DMS114 treated with DMSO at 0.1 percent for 48 hours (cell line): ENCODE measurements at regions not wholly inside any gene's neighbourhood (a gene's known extent, or its start where the extent isn't known, plus 50 kb on each side); places are given as distances from the start of the nearest gene placed in this dataset.
"Not testable (repeated sequence)": the region's sequence is repeated elsewhere in the genome, so short reads cannot be mapped to it uniquely, and the experiment has no call there.

ENCODE experiments used
- DNase-seq: peaks from one replicate; lab custom pipeline; 2025; ENCODE audit not compliant: unreplicated experiment; lab: John Stamatoyannopoulos, UW

DNA sequence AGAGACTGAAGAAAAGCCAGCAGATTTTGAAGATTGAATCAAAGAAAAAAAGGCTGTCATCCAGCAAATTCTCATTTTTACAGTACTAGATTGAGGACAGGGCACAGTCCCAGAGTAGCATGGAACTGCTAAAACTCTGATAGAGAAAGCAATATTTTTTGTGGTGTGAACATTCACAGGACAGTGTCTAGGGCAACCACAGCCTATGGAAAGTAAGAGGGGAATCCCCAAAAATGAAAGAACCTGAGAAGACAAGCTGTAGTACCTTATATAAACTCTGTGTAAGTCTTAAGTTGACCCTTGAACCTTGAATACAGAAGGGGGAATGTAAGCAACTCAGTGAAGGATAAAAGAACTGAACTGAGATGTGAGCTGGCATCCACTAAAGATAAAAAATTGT, 540.3 kb downstream of the HINT1 start:
- no peak for DNase-seq

DNA sequence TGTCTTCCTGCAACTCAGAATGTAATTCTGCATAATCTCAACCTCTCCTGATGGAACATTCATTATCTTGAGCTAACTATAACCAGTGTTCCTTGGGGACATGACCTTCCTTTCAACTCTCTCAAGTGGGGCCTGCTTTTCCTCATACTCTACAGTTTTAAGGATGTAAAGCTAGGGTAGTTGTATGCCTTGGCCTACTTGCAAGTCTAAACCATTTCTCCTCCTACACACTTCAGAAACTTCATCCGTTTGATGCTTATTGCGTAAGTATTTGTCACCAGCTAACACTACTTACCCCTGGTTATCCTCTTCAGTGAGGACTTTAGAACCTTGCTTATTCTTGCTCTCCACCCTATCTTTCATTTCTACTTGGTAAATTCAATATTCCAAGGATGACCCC, 548.9 kb downstream of the HINT1 start:
- DNase-seq: no peak

DNA sequence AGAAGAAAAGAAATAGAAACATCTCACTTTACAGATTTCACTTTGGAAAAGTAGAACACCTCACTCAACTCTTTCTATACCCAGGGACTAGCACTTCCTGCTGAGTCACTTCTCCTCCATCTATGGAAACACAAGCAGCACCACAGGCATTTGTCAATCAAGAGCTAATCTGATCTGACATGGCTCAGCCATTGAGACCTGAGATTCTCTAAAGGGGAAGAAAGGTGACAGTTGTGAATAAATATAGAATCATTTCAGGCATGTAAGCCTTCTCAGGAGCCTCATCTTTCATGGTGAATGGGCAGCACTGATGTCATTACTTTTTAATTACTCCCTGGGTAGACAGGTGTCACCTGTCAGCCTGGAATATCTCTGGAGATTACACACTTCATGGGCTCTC, 559.8 kb downstream of the HINT1 start:
- DNase-seq: no peak

DNA sequence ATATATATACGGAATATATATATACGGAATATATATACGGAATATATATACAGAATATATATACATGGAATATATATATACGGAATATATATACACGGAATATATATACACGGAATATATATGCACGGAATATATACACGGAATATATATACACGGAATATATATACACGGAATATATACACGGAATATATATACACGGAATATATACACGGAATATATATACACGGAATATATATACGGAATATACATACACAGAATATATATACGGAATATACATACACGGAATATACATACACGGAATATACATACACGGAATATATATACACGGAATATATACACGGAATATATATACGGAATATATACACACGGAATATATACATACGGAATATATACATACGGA, 568.4 kb downstream of the HINT1 start:
- DNase-seq: not testable (repeated sequence)

DNA sequence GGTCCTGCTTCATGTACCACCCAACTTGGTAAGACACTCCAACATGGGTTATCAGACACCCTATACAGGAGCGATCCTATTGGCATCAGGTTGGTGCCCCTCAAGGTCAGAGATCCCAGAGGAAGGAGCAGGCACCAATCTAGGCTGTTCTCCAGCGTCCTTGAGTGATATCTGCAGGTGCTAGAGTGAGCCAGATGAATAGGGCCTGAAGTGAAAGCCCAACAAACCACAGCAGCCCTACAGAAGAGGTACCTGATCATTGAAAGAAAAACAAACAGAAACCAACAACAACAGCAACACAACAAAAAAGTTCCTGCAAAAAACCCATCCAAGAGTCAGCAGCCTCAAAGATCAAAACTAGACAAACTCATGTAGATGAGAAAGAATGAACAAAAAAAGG, 584.8 kb downstream of the HINT1 start:
- DNase-seq: no peak

DNA sequence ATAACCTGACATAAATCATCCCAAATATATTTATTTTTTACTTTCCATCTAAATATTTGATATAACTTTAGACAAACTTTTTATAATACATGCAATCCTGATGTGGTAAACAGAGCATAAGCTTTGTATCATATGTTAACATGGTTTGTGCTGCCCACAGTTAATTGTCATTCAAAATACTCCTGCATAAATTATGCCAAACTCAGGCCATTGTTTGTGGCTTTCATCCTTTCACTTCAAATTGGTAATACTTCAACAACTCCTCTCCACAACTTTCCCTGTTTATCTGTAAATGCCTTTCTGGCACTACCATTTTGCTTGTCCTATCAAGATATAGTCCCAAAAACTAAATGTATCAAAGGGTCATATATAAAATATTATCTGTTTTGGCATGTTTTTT, 586.7 kb downstream of the HINT1 start:
- DNase-seq: no peak

DNA sequence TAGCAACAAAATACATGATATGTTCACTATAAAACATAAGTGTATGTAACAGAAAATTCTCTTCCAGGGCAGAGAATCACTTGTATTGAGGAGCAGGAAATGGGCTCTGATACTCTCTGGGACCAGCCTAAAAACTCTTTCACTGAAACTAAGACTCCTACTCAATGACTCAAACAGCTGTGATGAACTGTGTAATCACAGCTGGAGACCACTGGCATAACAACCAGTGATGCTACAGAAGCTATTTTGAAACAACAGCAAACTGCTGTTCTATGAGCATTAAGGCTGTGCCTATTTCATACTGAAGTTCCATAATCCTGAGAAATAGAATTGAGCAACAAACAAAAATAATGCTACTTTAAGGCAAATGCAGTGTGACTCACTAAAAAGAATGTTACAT, 594.0 kb downstream of the HINT1 start:
- DNase-seq: no peak

DNA sequence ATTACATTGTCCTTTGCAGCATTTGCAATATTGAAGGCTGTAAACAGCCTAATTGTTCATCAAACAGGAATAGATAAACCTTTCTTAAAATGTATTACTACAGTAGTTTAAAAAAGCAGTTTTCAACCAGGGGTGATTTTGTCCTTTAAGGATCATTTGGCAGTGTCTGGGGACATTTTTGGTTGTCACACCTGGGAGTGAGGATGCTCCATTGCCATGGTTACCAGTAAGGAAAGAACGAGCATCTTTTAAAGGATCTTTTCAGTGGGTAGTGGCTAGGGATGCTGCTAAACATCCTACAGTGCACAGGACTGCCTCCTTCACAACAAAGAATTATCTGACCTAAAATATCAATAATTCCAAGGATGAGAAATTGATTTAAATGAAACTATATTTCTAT, 596.3 kb downstream of the HINT1 start:
- no peak for DNase-seq

DNA sequence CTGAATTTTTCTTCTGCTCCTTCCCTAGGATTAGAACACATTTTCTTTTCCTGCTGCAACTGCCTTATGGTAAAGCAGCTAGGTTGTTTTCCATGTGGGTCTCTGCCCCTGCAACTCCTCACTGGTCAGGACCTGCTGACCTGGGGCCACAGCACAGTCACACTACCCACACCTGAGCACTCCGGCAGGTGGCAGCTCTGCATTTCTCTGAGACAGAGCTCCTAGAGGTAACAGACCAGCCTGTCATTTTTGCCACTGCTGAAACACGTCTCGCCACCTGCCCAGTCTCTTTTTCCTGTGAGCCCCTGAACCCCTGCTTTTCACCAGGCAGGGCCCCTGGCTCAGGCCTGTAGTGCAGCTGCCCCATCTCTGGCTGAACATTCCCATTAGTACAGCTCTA, 609.6 kb downstream of the HINT1 start:
- DNase-seq: no peak

DNA sequence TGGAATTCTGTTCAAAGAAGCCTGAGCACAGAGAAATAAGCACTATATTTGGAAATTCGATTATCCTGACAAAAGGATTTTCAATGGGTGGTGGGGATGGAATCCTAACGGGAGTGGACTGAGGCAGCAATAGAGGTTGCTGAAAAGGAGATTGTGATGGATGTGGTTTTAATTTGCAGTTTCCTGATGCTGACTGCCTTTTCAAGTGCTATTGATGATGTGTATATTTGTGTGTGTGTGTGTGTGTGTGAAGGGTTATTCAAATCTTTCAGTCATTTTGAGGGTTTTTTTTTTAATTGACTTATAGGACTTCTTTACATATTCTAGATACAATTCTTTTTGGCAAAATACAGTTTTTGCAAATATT, 614.5 kb downstream of the HINT1 start:
- no peak for DNase-seq

DNA sequence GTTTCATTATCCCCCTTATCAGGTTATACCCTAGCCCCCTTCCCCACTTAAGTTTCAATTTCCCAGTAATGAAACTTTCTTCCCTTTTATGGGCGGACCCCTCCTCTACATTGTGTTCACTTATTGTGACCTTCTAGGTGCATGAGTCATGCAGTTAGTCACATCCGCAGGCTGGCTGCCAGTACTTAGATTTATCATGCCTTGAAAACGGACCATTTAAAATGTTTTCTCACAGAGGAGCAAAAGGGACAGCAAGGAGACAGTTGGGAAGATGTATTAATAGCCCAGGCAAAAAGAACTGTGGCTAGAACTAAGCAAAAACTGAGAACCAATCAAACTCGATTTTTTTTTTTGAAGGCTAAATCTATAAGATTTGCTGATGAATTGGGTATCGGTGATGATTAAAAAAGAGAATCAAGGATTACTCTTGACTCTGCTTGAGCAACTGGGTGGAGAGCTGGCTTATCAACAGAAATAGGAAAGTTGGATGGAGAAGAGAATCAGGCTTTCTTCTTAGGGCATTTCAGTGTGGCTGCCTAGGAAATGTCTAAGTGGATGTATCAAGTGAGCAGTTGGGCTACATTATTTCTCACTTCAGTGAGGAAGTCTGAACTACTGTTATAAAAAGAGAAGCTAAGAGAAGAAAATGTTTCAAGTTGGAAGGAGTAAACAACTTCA, 615.0 kb downstream of the HINT1 start:
- no peak for DNase-seq

DNA sequence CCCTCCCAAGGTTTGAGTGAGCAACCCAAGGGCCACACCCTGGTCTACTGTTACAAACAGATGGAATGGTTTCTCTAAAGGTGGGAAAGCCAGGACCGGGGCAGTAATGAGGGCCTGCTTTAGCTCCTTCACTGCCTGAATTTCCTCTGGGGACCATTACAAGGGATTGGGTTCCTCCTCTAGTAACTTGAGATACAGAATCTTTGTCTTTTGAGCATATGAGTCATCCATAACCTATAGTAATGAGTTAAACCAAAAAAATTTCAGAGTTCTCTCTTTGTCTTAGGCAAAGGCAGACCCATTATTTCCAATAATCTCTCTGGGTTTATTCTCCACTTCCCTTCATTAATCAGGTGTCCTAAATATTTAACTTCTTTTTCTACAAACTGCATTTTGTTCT, 618.8 kb downstream of the HINT1 start:
- no peak for DNase-seq

DNA sequence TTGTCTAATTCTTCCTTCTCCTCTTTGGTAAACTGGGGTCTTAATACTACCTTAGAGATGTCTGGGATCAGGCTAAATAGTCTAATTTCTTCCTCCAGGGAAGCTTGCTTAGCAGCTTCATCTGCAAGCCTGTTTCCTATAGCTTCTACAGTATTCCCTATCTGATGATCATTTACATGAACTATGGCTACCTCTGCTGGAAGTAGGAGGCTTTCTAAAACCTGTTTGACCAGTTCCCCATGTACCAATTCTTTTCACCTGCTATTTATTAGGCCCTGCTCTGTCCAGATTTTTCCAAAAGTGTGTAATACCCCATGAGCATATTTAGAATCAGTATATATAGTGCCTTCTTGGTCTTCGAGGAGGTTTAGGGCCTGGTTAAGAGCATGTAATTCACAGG, 619.8 kb downstream of the HINT1 start:
- no peak for DNase-seq

DNA sequence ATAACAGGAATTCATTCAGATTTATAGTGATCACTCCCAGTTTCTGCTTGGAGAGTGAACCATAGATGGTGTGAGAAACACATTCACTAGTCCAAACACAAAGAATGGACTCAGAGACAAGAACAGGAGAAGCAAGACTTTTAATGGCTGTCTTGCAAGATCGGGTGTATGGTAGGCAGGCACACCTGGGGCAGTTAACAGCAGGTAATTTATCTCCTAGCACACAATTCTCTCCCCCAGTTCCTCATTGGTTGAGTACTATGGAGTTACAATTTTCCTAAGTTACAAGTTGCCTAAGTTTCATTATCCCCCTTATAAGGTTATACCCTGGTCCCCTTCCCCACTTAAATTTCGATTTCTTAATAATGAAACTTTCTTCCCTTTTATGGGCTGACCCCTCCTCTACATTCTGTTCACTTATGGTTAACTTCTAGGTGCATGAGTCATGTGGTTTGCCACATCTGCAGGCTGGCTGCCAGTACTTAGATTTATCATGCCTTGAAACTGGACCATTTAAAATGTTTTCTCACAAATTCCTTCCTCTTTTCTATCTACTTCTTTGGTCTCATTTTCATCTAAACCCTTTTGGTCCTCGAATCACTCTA, 623.3 kb downstream of the HINT1 start:
- no peak for DNase-seq

DNA sequence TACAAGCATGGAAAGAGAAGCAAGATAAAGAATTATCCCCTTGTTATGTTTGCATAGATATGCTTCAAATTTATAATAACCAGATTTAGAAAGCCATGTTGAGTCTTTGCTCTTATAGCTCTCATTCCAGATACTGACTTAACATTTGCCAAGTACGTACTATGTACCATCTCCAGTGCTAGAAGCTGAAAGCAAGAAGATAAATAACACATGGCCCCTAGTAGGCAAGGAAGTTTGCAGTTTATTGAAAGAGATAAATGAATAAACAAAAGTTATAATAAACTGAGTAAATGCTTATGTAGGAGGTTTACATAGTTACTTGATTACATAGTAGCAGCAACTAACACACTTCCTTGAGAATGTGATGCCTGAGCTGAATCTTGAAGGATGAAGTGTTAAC, 628.4 kb downstream of the HINT1 start:
- DNase-seq: no peak

DNA sequence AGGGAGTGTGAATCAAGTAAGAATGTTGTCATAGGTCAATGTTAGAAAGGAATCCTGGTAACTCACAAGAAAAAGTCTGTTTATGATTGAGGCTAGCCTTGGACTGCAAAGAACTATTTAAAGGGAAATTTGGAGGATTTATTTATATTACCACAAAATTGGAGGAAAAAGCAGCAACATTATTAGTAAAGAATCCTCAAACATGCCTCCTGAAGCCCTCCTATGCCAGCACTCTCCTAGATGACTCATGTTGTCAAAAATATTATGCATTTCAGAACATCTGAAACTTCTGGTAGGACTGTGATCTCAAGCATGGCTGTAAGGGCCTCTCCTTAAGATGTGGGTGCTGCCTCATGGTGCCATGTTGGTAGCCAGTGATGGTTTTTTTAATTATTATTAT, 628.5 kb downstream of the CHSY3 start:
- no peak for DNase-seq

DNA sequence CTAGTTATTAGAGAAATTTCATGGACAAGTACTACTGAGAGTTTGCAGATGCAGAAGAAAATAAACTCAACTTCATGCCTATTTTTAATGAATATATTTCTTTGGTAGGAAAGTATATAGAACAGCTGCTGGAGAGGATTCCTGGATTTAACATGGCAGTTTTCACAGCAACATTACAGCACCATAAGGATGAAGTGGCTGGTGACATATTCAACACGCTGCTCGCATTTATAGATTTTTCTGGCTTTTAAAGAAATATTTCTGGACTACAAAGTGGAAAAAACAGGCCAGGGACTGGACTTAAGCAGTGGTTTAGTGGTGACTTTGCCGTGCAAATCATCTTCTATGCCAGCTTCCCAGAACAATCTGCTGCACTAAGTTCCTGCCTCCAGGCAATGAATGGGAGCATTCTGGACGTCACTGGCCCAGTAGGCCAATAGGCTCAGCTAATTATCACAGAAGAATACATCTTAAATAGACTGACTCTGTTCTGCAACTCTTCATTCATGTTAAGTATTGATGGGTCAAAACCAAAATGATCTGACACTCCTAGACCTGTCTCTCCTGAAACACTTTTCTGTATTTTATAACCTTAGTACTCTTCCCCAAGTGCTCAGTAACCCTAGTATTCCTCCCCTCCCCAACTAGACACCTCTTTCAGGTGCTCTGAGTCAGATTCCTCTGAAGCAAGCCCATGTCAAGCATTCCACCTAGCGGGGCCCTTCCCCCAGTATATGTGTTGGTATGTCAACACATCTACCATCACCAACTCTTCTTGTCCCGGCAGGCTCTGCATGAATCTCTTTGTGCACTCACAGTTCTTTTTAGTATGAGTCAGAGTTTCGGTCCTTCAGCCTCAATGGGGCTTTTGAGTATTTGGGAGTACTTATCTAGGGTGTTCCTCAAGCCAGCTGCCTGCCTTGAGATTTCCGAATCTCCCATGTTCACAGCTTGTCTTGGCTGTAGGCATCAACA, 625.5 kb downstream of the CHSY3 start:
- DNase-seq: no peak

DNA sequence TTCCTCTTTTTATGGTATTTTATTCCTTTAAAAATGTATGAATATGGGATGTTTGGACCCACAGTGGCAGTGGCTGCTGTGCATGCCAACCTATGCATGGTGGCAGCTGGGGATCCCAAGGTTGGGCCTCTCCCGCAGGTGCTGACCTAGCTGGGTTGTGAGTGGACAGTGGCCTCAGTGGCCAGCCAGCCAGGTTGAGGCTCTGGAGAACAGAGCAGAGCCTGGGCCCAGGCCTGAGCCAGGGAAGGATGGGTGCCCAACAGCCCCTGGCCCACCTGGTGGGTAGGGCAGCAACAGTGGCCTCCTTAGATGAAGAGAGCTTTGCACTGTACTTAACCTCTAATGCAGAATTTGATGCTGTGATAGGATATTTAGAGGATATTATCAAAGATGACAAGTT, 624.8 kb downstream of the CHSY3 start:
- no peak for DNase-seq

DNA sequence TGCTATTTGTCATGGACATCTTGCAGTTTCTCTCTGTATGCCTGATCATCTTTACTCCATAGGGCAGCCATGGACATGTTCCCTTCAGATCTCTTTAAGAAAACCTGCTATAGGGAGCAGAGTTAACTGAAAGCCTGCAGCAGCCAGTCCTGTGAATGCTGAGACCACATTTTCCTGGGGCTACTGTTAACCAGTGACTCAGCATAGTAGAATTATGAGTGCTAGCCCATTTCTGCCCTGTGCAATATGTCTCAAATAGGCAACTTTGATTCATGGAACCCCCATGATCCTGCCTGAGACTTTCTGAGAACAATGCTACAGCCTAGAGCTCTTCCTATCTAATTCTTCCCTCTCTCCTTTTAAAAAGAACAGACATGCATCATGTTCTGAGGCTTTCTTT, 624.2 kb downstream of the CHSY3 start:
- no peak for DNase-seq

DNA sequence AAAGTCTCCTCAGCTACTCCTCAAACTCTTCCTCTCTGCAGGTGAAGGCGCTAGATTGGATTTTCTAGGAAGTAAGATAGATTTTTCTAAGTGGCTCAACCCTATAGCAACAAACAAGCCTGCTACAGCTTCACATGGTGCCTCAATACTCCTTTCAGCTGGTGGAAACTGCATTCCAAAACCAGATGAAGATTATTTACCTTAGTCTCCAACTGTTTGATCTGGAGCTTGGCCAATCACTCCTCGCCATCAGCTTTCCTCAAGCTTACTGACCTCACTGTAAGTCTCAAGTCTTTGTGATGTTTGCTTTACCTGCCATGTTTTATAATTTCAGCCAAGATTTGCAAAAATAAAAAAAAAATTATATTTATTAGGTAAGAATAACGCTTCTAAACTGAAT, 622.4 kb downstream of the CHSY3 start:
- DNase-seq: no peak

DNA sequence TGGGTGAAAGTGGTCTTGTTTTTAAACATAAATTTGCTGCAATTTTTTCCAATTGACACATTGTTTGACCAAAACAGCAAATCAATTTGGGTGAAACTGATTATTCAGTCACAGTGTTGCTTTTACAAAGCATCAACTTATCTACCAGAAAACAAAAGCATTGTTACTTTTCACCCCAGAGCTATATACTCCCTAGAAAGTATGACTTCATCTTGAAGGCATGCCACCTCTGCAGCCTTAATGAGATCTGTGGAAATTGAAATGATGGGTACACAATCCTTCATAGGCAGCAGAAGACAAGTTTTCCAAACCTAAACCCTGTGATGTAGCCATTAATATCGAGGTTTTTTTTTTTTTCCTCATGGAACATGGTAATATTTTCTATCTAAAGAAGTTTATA, 615.9 kb downstream of the CHSY3 start:
- no peak for DNase-seq

DNA sequence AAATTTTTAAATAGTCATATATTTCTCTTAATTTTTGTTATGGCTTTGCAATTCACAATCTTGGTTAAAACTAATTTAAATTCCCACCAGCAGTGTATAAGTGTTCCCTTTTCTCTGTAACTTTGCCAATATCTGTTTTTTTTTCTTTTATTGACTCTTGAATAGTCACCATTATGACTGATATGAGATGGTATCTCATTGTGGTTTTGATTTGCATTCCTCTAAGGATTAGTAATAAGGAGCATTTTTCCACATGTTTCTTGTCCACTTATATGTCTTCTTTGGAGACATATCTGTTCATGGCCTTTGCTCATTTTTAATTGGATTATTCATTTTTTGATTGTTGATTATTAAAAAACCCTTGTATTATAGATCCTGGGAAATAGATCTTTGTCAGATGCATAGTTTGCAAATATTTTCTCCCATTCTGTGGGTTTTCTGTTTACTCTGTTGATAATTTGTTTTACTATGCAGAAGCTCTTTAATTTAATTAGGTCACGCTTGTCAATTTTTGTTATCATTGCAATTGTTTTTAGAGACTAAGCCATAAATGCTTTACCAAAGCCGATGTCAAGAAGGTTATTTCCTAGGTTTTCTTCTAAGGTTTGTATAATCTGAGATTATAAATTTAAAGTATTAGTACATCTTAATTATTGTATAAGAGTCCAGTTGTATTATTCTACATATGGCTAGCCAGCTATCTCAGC, 610.9 kb downstream of the CHSY3 start:
- DNase-seq: no peak
